Neutrophil (primary cell): ENCODE measurements at regions not wholly inside any gene's neighbourhood (a gene's known extent, or its start where the extent isn't known, plus 50 kb on each side); places are given as distances from the start of the nearest gene placed in this dataset.

Experiments
- H3K27ac ChIP-seq: fragments of 200-600 bp; sonication (generic); 2 replicates; pipeline ENCODE4 v1.5.1; 2016; ENCODE audit warnings: mild to moderate bottlenecking, moderate library complexity
- H3K27me3 ChIP-seq: fragments of 200-600 bp; sonication (generic); 2 replicates; pipeline ENCODE4 v1.6.0; 2016; ENCODE audit warnings: mild to moderate bottlenecking
- H3K36me3 ChIP-seq: fragments of 200-600 bp; sonication (generic); 2 replicates; pipeline ENCODE4 v1.5.1; 2017
- H3K4me1 ChIP-seq, 2 experiments: fragments of 200-600 bp in 1 of 2; sonication (generic) in 1 of 2; 1 replicate in 1 of 2; 2 replicates in 1 of 2; pipeline versions ENCODE4 v1.5.1 to v1.6.1; 2013 to 2016; ENCODE audit warnings: low read depth in 1 of 2, low read length in 1 of 2, mild to moderate bottlenecking in 1 of 2, moderate library complexity in 1 of 2; ENCODE audit not compliant: control insufficient read depth in 1 of 2, insufficient read depth in 1 of 2
- H3K4me3 ChIP-seq, 2 experiments: fragments of 200-600 bp in 1 of 2; sonication (generic) in 1 of 2; 1 replicate in 1 of 2; 2 replicates in 1 of 2; pipeline ENCODE4 v1.5.1; 2013 to 2016; ENCODE audit warnings: low read depth in 1 of 2, low read length in 1 of 2, mild to moderate bottlenecking in 1 of 2, moderate library complexity in 1 of 2
- H3K9me3 ChIP-seq: fragments of 200-600 bp; sonication (generic); 2 replicates; pipeline ENCODE4 v1.5.1; 2016
- TF ChIP-seq, protein P1 (sequence below): fragments of 200-600 bp; sonication (generic); IDR thresholded peaks from 2 replicates; pipeline ENCODE4 v1.5.1; 2016; ENCODE audit warnings: antibody characterized with exemption

DNA sequence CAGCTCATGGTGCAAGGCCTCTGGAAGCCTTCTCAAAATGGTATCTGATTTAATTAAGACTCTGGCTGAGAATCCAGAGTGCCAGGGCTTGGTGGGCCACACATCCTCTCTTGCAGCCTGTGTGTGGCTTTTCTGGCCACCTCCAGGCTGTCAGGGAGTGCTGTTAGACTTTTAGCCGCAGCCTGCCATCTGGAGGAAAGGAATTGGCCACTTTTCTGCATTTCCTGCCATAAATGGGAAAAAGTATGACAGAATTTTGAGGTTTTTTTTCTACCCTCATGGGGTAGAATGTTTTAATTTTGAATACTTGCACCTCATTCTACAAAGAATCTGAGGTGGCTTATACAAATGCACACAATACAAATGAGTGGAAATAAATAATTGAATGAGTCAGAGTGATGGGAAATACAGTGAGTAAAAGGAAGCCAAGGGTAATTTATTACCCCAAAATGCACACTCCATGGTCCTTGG is 218.4 kb downstream of the ADAMTS15 start:
- no peaks in the 10 kb centered on the region for H3K27me3 ChIP-seq
- H3K4me3 ChIP-seq, result no peak overlapping the region
- H3K4me1 ChIP-seq, result no peaks in the 10 kb centered on the region
- no peak overlapping the region for H3K27ac ChIP-seq
- no peaks in the 10 kb centered on the region for H3K36me3 ChIP-seq
- H3K9me3 ChIP-seq, result no peaks in the 10 kb centered on the region
- TF ChIP-seq, protein P1, sequence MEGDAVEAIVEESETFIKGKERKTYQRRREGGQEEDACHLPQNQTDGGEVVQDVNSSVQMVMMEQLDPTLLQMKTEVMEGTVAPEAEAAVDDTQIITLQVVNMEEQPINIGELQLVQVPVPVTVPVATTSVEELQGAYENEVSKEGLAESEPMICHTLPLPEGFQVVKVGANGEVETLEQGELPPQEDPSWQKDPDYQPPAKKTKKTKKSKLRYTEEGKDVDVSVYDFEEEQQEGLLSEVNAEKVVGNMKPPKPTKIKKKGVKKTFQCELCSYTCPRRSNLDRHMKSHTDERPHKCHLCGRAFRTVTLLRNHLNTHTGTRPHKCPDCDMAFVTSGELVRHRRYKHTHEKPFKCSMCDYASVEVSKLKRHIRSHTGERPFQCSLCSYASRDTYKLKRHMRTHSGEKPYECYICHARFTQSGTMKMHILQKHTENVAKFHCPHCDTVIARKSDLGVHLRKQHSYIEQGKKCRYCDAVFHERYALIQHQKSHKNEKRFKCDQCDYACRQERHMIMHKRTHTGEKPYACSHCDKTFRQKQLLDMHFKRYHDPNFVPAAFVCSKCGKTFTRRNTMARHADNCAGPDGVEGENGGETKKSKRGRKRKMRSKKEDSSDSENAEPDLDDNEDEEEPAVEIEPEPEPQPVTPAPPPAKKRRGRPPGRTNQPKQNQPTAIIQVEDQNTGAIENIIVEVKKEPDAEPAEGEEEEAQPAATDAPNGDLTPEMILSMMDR, result no peak

DNA sequence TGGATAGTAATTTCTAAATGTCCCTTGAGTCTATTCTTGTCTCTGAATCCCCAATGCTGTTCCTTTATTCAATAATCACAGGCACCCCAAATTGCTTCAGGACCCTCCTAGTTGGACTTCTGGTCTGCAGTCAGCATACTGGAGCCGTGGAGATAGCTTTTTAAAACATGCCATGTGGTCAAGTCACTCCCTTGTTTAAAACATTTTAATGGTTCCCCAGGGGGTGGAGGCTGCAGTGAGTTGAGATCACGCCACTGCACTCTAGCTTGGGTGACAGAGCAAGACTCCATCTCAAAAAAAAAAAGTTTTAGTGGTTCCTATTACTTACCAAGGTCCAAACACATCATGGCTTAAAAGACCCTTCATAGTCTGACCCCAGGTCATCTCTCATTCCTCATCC is 220.3 kb downstream of the ADAMTS15 start:
- no peaks in the 10 kb centered on the region for H3K27me3 ChIP-seq
- TF ChIP-seq, protein P1, result no peak
- no peak overlapping the region for H3K27ac ChIP-seq
- H3K36me3 ChIP-seq, result no peaks in the 10 kb centered on the region
- H3K9me3 ChIP-seq, result no peaks in the 10 kb centered on the region
- no peaks in the 10 kb centered on the region for H3K4me1 ChIP-seq
- no peak overlapping the region for H3K4me3 ChIP-seq

DNA sequence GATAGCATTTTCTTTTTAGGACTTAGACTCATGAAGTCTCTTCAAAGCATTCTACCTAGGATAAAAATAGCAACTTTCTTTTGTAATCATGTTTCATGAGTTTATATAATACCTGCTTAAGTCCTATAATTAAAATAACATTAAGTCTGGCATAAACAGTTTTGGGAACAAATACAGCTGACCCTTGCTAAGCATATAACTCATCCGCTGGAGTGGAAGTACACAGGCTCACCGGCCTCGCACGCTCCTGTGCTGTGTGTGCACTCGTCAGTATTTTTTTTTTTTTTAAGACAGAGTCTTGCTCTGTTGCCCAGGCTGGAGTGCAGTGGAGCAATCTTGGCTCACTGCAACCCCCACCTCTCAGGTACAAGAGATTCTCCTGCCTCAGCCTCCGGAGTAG is 221.8 kb downstream of the ADAMTS15 start:
- Histone ChIP-seq H3K4me3 (no peak overlapping the region), H3K4me1 (no peaks in the 10 kb centered on the region), H3K9me3 (no peaks in the 10 kb centered on the region), H3K36me3 (no peaks in the 10 kb centered on the region), H3K27ac (no peak overlapping the region), H3K27me3 (no peaks in the 10 kb centered on the region)
- TF ChIP-seq, protein P1, result no peak

DNA sequence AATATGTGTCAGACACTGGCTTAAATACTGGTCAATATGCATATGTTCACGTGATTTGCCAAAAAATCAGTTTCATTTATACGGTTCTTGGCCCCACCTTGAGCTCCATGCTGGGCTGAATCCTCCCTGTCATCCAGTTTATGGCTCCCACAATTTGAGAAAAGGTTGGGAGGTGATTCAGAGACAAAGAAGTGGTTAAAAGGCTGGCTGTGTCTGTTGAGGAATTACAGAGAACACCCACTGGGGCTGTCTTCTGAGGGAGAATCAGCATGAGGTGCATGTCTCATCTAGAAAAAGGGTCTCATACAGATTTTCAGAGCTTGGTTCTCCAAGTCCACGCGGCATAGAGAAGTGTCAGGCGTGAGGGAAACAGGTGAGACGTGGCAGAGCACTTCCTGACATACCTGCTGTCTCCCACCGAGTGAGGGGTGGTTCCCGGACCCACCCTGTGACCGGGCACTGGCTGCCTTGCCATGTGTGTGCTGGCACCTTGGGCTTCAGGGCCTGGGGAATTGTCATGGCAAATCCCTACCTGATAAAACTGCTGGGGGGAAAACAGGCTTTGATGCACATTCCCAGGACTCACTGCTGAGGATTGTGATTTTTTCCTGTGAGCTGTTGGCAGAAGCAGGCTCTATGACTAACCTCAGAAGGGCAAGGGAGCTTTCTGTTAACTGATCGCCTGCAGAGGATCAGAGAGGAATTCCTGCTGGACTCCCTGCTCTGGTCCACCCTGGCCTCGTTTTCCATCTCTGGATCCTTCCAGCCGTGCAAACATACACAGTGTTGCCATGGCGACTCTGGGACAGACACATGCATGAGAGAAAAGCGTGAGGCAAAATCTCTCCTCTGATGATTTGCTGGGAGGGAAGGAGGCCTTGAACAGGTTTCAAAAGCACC is 223.6 kb downstream of the ADAMTS15 start:
- Histone ChIP-seq H3K4me1 (no peaks in the 10 kb centered on the region), H3K36me3 (no peaks in the 10 kb centered on the region), H3K27me3 (no peaks in the 10 kb centered on the region), H3K27ac (no peak overlapping the region), H3K4me3 (no peak overlapping the region), H3K9me3 (no peaks in the 10 kb centered on the region)
- TF ChIP-seq, protein P1, result no peak

DNA sequence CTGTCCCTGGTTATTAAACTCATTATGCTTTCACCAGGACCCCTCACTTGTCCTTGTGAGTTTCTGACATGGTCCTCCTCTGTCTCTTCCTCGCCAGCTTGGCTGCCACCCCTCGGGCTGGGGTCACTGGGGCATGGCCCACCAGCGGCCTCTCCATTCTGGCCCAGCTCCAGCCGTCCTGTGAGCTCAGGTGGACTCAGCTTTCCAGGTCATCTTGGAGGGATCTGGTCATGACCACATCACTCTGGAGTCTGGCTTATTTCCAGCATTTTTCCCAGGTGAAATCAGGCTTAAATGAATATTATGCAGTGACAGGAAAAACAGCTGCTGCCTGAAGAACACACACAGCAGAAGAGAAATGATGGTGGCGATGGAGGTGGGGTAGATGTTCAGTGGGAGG is 224.5 kb downstream of the ADAMTS15 start:
- no peaks in the 10 kb centered on the region for H3K27me3 ChIP-seq
- no peak overlapping the region for H3K27ac ChIP-seq
- no peaks in the 10 kb centered on the region for H3K4me1 ChIP-seq
- H3K9me3 ChIP-seq, result no peaks in the 10 kb centered on the region
- TF ChIP-seq, protein P1, result no peak
- no peaks in the 10 kb centered on the region for H3K36me3 ChIP-seq
- no peak overlapping the region for H3K4me3 ChIP-seq
